ENCODE measurements at regions not wholly inside any gene's neighbourhood (a gene's known extent, or its start where the extent isn't known, plus 50 kb on each side); places are given as distances from the start of the nearest gene placed in this dataset.

GRCh38 chr1:72631449-72631848 lies 349.1 kb upstream of the NEGR1 start:
- H3K27me3 Mint-ChIP-seq (ENCODE audit: low read depth in 3 of 3): no peaks in the 10 kb centered on the region
- Histone ChIP-seq H2AFZ (ENCODE audit: insufficient read depth, low read depth, low read length, poor library complexity, severe bottlenecking) (no peak overlapping the region), H3K27ac (ENCODE audit: low read depth in 1 of 2, low read length in 2 of 2) (no peak overlapping the region), H3K79me2 (ENCODE audit: insufficient read depth, low read length) (no peaks in the 10 kb centered on the region), H3K4me3 (replicated peaks in 1 of 3; ENCODE audit: low read depth in 2 of 3, low read length in 3 of 3) (no peak overlapping the region), H3K9me3 (replicated peaks in 1 of 2; ENCODE audit: control insufficient read depth in 1 of 2, insufficient read depth in 1 of 2, low read length in 2 of 2) (no peaks in the 10 kb centered on the region), H4K20me1 (ENCODE audit: insufficient read depth, low read length) (no peaks in the 10 kb centered on the region), H3K36me3 (replicated peaks in 1 of 2; ENCODE audit: control insufficient read depth in 1 of 2, insufficient read depth in 2 of 2, low read length in 2 of 2) (no peaks in the 10 kb centered on the region), H3K4me2 (replicated peaks; ENCODE audit: extremely low read depth, low read length, poor library complexity, severe bottlenecking) (no peak overlapping the region), H3K4me1 (ENCODE audit: control insufficient read depth in 1 of 2, insufficient read depth in 2 of 2, low read length in 2 of 2) (peaks cover 14 to 28% of the 10 kb centered on the region in 2 donors), H3K27me3 (ENCODE audit: control insufficient read depth in 2 of 2, insufficient read depth in 2 of 2, low read length in 2 of 2) (no peaks in the 10 kb centered on the region), H3K9ac (ENCODE audit: insufficient read depth, low read length, poor library complexity, severe bottlenecking) (no peak overlapping the region)
- peaks cover 0 to 6% (median 3%) of the 10 kb centered on the region in 7 donors for H3K9me3 Mint-ChIP-seq
- WGBS (ENCODE audit: insufficient coverage): 83% methylated on average over 1 of the region's 2 CpGs
- peaks cover 29% of the 10 kb centered on the region for H3K4me1 Mint-ChIP-seq
- intact Hi-C loops (cut with micrococcal nuclease): no loop called here
- no peak overlapping the region for H3K4me3 Mint-ChIP-seq
- no peak for DNase-seq
- H3K27ac Mint-ChIP-seq: no peak overlapping the region
- peaks cover 2 to 3% of the 10 kb centered on the region in 2 donors for H3K36me3 Mint-ChIP-seq
- no peak for TF ChIP-seq CTCF (IDR thresholded peaks at IDR 0.05)

- Mint-ChIP-seq H3K4me3 (peak overlapping the region; percentile 72 to 98), H3K27ac (peak overlapping the region; percentile 54 to 94 (median 90)), H3K9me3 (peaks cover 0 to 5% (median 3%) of the 10 kb centered on the region in 7 donors), H3K36me3 (peaks cover 0 to 2% of the 10 kb centered on the region in 2 donors), H3K4me1 (peaks cover 16% of the 10 kb centered on the region), H3K27me3 (ENCODE audit: low read depth in 3 of 3) (peaks cover 0 to 3% (median 0%) of the 10 kb centered on the region in 3 donors)
- Histone ChIP-seq H3K27me3 (ENCODE audit: control insufficient read depth in 2 of 2, insufficient read depth in 2 of 2, low read length in 2 of 2) (no peaks in the 10 kb centered on the region), H3K79me2 (ENCODE audit: insufficient read depth, low read length) (no peaks in the 10 kb centered on the region), H3K4me3 (replicated peaks in 1 of 3; ENCODE audit: low read depth in 2 of 3, low read length in 3 of 3) (peak overlapping the region; percentile 8 to 89 (median 73)), H2AFZ (ENCODE audit: insufficient read depth, low read depth, low read length, poor library complexity, severe bottlenecking) (peak overlapping the region; percentile 81), H4K20me1 (ENCODE audit: insufficient read depth, low read length) (no peaks in the 10 kb centered on the region), H3K4me2 (replicated peaks; ENCODE audit: extremely low read depth, low read length, poor library complexity, severe bottlenecking) (peak overlapping the region; percentile 72), H3K9me3 (replicated peaks in 1 of 2; ENCODE audit: control insufficient read depth in 1 of 2, insufficient read depth in 1 of 2, low read length in 2 of 2) (no peaks in the 10 kb centered on the region), H3K4me1 (ENCODE audit: control insufficient read depth in 1 of 2, insufficient read depth in 2 of 2, low read length in 2 of 2) (peaks cover 7 to 17% of the 10 kb centered on the region in 2 donors), H3K36me3 (replicated peaks in 1 of 2; ENCODE audit: control insufficient read depth in 1 of 2, insufficient read depth in 2 of 2, low read length in 2 of 2) (no peaks in the 10 kb centered on the region), H3K27ac (ENCODE audit: low read depth in 1 of 2, low read length in 2 of 2) (peak overlapping the region in 1 of 2 donors; percentile 74), H3K9ac (ENCODE audit: insufficient read depth, low read length, poor library complexity, severe bottlenecking) (no peak overlapping the region)
- TF ChIP-seq CTCF (IDR thresholded peaks at IDR 0.05): peak; percentile 75
- intact Hi-C loops (cut with micrococcal nuclease): no loop called here
- peak; percentile 27 to 58 (median 30) for DNase-seq
- WGBS (ENCODE audit: insufficient coverage): 9% methylated on average over 4 of the region's 4 CpGs
Observed at GRCh38 chr1:72623299-72623708, 341.0 kb upstream of the NEGR1 start.
